ENCODE measurements at regions not wholly inside any gene's neighbourhood (a gene's known extent, or its start where the extent isn't known, plus 50 kb on each side); places are given as distances from the start of the nearest gene placed in this dataset.

DNA sequence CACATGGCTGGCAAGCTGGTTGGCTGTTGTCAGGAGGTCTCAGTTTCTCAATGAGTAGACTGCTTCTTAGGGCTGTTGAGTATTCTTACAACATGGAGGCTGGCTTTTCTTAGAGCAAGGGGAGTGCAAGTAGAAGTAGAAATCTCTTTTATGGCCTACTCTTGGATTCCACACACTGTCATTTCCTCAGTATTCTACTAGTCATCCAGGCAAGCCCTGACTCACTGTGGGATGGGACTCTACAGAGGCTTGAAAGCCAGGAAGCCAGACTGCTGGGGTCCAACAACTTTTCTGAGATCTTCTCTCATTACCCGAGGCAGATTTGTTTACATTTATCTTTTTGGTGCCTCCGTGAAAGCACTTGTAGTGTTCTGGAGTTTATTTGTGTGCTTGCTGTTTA, 196.2 kb upstream of the APP start:
- Mint-ChIP-seq H3K36me3 (ENCODE audit: low read depth) (no peaks in the 10 kb centered on the region), H3K4me3 (no peak overlapping the region), H3K27ac (no peak overlapping the region), H3K4me1 (peaks cover 7% of the 10 kb centered on the region; the same call in 2 of the 3 replicates), H3K27me3 (ENCODE audit: insufficient read depth, low read depth, poor library complexity) (no peaks in the 10 kb centered on the region), H3K9me3 (no peaks in the 10 kb centered on the region)
- Histone ChIP-seq H3K4me3 (no peak overlapping the region), H3K79me2 (replicated peaks; ENCODE audit: insufficient read depth) (no peaks in the 10 kb centered on the region), H3K4me1 (ENCODE audit: insufficient read depth) (peaks cover 4% of the 10 kb centered on the region; the same call in 1 of the 2 replicates), H3K27me3 (ENCODE audit: insufficient read depth) (no peaks in the 10 kb centered on the region), H4K20me1 (replicated peaks; ENCODE audit: insufficient read depth) (no peaks in the 10 kb centered on the region), H3K36me3 (ENCODE audit: insufficient read depth) (no peaks in the 10 kb centered on the region), H3K9me2 (ENCODE audit: insufficient read depth) (peaks cover 8% of the 10 kb centered on the region), H3F3A (replicated peaks; ENCODE audit: low read depth) (no peaks in the 10 kb centered on the region), H3K4me2 (no peak overlapping the region), H2AFZ (no peak overlapping the region), H3K27ac (ENCODE audit: low read depth) (no peak overlapping the region)
- DNase-seq (ENCODE audit: low spot score) (no peak), ATAC-seq (no peak)
- TF ChIP-seq POLR2AphosphoS5 (IDR thresholded peaks at IDR 0.05; ENCODE audit: low read depth) (no peak), CREB1 (CRISPR knock-in tag; IDR thresholded peaks at IDR 0.05; ENCODE audit: low read depth) (no peak), ZNF331 (CRISPR knock-in tag; IDR thresholded peaks at IDR 0.05; ENCODE audit: low read depth) (no peak), NANOG (IDR thresholded peaks at IDR 0.05; ENCODE audit: borderline replicate concordance) (no peak), ZNF114 (CRISPR knock-in tag; IDR thresholded peaks at IDR 0.05) (no peak), STAT1 (IDR thresholded peaks at IDR 0.05; ENCODE audit: unreplicated experiment) (no peak), EZH2 (IDR thresholded peaks at IDR 0.05; ENCODE audit: low read depth, unreplicated experiment) (no peak), EZH2phosphoT487 (IDR thresholded peaks at IDR 0.05; ENCODE audit: unreplicated experiment) (no peak), JUNB (IDR thresholded peaks at IDR 0.05; ENCODE audit: unreplicated experiment) (no peak)
- TF ChIP-seq, protein P1, sequence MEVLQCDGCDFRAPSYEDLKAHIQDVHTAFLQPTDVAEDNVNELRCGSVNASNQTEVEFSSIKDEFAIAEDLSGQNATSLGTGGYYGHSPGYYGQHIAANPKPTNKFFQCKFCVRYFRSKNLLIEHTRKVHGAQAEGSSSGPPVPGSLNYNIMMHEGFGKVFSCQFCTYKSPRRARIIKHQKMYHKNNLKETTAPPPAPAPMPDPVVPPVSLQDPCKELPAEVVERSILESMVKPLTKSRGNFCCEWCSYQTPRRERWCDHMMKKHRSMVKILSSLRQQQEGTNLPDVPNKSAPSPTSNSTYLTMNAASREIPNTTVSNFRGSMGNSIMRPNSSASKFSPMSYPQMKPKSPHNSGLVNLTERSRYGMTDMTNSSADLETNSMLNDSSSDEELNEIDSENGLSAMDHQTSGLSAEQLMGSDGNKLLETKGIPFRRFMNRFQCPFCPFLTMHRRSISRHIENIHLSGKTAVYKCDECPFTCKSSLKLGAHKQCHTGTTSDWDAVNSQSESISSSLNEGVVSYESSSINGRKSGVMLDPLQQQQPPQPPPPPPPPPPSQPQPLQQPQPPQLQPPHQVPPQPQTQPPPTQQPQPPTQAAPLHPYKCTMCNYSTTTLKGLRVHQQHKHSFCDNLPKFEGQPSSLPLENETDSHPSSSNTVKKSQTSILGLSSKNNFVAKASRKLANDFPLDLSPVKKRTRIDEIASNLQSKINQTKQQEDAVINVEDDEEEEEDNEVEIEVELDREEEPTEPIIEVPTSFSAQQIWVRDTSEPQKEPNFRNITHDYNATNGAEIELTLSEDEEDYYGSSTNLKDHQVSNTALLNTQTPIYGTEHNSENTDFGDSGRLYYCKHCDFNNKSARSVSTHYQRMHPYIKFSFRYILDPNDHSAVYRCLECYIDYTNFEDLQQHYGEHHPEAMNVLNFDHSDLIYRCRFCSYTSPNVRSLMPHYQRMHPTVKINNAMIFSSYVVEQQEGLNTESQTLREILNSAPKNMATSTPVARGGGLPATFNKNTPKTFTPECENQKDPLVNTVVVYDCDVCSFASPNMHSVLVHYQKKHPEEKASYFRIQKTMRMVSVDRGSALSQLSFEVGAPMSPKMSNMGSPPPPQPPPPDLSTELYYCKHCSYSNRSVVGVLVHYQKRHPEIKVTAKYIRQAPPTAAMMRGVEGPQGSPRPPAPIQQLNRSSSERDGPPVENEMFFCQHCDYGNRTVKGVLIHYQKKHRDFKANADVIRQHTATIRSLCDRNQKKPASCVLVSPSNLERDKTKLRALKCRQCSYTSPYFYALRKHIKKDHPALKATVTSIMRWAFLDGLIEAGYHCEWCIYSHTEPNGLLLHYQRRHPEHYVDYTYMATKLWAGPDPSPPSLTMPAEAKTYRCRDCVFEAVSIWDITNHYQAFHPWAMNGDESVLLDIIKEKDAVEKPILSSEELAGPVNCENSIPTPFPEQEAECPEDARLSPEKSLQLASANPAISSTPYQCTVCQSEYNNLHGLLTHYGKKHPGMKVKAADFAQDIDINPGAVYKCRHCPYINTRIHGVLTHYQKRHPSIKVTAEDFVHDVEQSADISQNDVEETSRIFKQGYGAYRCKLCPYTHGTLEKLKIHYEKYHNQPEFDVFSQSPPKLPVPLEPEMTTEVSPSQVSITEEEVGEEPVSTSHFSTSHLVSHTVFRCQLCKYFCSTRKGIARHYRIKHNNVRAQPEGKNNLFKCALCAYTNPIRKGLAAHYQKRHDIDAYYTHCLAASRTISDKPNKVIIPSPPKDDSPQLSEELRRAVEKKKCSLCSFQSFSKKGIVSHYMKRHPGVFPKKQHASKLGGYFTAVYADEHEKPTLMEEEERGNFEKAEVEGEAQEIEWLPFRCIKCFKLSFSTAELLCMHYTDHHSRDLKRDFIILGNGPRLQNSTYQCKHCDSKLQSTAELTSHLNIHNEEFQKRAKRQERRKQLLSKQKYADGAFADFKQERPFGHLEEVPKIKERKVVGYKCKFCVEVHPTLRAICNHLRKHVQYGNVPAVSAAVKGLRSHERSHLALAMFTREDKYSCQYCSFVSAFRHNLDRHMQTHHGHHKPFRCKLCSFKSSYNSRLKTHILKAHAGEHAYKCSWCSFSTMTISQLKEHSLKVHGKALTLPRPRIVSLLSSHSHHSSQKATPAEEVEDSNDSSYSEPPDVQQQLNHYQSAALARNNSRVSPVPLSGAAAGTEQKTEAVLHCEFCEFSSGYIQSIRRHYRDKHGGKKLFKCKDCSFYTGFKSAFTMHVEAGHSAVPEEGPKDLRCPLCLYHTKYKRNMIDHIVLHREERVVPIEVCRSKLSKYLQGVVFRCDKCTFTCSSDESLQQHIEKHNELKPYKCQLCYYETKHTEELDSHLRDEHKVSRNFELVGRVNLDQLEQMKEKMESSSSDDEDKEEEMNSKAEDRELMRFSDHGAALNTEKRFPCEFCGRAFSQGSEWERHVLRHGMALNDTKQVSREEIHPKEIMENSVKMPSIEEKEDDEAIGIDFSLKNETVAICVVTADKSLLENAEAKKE (CRISPR knock-in tag; IDR thresholded peaks at IDR 0.05) = no peak
- TF ChIP-seq, protein P2, sequence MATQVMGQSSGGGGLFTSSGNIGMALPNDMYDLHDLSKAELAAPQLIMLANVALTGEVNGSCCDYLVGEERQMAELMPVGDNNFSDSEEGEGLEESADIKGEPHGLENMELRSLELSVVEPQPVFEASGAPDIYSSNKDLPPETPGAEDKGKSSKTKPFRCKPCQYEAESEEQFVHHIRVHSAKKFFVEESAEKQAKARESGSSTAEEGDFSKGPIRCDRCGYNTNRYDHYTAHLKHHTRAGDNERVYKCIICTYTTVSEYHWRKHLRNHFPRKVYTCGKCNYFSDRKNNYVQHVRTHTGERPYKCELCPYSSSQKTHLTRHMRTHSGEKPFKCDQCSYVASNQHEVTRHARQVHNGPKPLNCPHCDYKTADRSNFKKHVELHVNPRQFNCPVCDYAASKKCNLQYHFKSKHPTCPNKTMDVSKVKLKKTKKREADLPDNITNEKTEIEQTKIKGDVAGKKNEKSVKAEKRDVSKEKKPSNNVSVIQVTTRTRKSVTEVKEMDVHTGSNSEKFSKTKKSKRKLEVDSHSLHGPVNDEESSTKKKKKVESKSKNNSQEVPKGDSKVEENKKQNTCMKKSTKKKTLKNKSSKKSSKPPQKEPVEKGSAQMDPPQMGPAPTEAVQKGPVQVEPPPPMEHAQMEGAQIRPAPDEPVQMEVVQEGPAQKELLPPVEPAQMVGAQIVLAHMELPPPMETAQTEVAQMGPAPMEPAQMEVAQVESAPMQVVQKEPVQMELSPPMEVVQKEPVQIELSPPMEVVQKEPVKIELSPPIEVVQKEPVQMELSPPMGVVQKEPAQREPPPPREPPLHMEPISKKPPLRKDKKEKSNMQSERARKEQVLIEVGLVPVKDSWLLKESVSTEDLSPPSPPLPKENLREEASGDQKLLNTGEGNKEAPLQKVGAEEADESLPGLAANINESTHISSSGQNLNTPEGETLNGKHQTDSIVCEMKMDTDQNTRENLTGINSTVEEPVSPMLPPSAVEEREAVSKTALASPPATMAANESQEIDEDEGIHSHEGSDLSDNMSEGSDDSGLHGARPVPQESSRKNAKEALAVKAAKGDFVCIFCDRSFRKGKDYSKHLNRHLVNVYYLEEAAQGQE (IDR thresholded peaks at IDR 0.05; ENCODE audit: unreplicated experiment) = no peak
- TF ChIP-seq, protein P3, sequence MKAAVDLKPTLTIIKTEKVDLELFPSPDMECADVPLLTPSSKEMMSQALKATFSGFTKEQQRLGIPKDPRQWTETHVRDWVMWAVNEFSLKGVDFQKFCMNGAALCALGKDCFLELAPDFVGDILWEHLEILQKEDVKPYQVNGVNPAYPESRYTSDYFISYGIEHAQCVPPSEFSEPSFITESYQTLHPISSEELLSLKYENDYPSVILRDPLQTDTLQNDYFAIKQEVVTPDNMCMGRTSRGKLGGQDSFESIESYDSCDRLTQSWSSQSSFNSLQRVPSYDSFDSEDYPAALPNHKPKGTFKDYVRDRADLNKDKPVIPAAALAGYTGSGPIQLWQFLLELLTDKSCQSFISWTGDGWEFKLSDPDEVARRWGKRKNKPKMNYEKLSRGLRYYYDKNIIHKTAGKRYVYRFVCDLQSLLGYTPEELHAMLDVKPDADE (IDR thresholded peaks at IDR 0.05) = no peak
- TF ChIP-seq, protein P4, sequence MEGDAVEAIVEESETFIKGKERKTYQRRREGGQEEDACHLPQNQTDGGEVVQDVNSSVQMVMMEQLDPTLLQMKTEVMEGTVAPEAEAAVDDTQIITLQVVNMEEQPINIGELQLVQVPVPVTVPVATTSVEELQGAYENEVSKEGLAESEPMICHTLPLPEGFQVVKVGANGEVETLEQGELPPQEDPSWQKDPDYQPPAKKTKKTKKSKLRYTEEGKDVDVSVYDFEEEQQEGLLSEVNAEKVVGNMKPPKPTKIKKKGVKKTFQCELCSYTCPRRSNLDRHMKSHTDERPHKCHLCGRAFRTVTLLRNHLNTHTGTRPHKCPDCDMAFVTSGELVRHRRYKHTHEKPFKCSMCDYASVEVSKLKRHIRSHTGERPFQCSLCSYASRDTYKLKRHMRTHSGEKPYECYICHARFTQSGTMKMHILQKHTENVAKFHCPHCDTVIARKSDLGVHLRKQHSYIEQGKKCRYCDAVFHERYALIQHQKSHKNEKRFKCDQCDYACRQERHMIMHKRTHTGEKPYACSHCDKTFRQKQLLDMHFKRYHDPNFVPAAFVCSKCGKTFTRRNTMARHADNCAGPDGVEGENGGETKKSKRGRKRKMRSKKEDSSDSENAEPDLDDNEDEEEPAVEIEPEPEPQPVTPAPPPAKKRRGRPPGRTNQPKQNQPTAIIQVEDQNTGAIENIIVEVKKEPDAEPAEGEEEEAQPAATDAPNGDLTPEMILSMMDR (conservative IDR thresholded peaks at IDR 0.05; ENCODE audit: low read depth in 2 of 2) = no peak

Measured in GM23338 (cell line).